HCT116 (cell line): ENCODE measurements at regions not wholly inside any gene's neighbourhood (a gene's known extent, or its start where the extent isn't known, plus 50 kb on each side); places are given as distances from the start of the nearest gene placed in this dataset.

Source experiments
- ATAC-seq: fragments of 200-7000 bp; cut with Tn5 transposase; 2 replicates; pipeline ENCODE4 v1.9.1; 2020; ENCODE audit warnings: mild to moderate bottlenecking, moderate library complexity
- BruUV-seq: library from RNA; stranded (reverse); fragments of 400-500 nt; replicated peaks from 2 replicates; lab custom pipeline; 2021; lab: Mats Ljungman, UMichigan
- CTCF ChIA-PET: fragments of 300-600 bp; sonication (Branson Sonifier 250); formaldehyde crosslinking; loops from one replicate; lab custom pipeline; 2021; ENCODE audit warnings: antibody characterized with exemption; lab: Charles Lee
- POLR2A ChIA-PET: fragments of 300-600, 350-600 bp; sonication (Branson Sonifier 250); formaldehyde crosslinking; loops from one replicate; lab custom pipeline; 2021; ENCODE audit warnings: antibody characterized with exemption; lab: Charles Lee
- RAD21 ChIA-PET, 2 experiments: fragments of 300-600 bp; sonication (Branson Sonifier 250); formaldehyde crosslinking; loops; one replicate each; lab custom pipeline; 2023; ENCODE audit warnings: low total read pairs in 2 of 2; ENCODE audit not compliant: uncharacterized antibody in 2 of 2, unreplicated experiment in 2 of 2, low non-redundant PET in 1 of 2; lab: Charles Lee
- DNase-seq: peaks from one replicate; pipeline ENCODE4 v3.0.0-alpha.2; 2010; ENCODE audit warnings: low read depth, low spot score
- H2AFZ ChIP-seq: fragments of 200-600 bp; shearing (Covaris generic), sonication (generic); 2 replicates; pipeline ENCODE4 v1.6.1; 2017; ENCODE audit warnings: low read depth, mixed run types, mixed read lengths, antibody characterized with exemption, low read length; ENCODE audit not compliant: poor library complexity, severe bottlenecking
- H3K27ac ChIP-seq: 2 replicates; pipeline ENCODE4 v1.5.1; 2012; ENCODE audit warnings: low read depth, low read length
- H3K27me3 ChIP-seq: fragments of 200-600 bp; sonication (generic); 2 replicates; pipeline ENCODE4 v1.6.1; 2016; ENCODE audit warnings: mixed run types, low read length, mixed read lengths; ENCODE audit not compliant: insufficient read depth
- H3K36me3 ChIP-seq, 2 experiments: fragments of 200-500 bp in 1 of 2; fragments of 200-600 bp in 1 of 2; sonication (Bioruptor generic) in 1 of 2; sonication (generic) in 1 of 2; 2 replicates each; pipeline versions ENCODE4 v1.5.1 to v1.6.1; 2014 to 2016; ENCODE audit warnings: low read length in 2 of 2, inconsistent platforms in 1 of 2, mixed read lengths in 1 of 2, mixed run types in 1 of 2; ENCODE audit not compliant: insufficient read depth in 2 of 2, control insufficient read depth in 1 of 2
- H3K4me1 ChIP-seq, 2 experiments: fragments of 200-600 bp in 1 of 2; sonication (generic) in 1 of 2; 2 replicates each; pipeline versions ENCODE4 v1.5.1 to v1.6.1; 2012 to 2017; ENCODE audit warnings: low read length in 2 of 2, inconsistent platforms in 1 of 2, mild to moderate bottlenecking in 1 of 2, mixed read lengths in 1 of 2, mixed run types in 1 of 2, moderate library complexity in 1 of 2; ENCODE audit not compliant: insufficient read depth in 2 of 2, control insufficient read depth in 1 of 2
- H3K4me2 ChIP-seq: fragments of 200-600 bp; sonication (generic); 2 replicates; pipeline ENCODE4 v1.6.1; 2017; ENCODE audit warnings: mixed run types, low read length, mixed read lengths
- H3K4me3 ChIP-seq, 2 experiments: fragments of 200-600 bp in 1 of 2; sonication (generic) in 1 of 2; replicated peaks in 1 of 2; 2 replicates each; pipeline ENCODE4 v1.5.1; 2011 to 2016; ENCODE audit warnings: low read length in 2 of 2, control low read depth in 1 of 2, low read depth in 1 of 2, mild to moderate bottlenecking in 1 of 2, mixed read lengths in 1 of 2, mixed run types in 1 of 2
- H3K79me2 ChIP-seq: fragments of 200-600 bp; sonication (generic); 2 replicates; pipeline ENCODE4 v1.6.1; 2017; ENCODE audit warnings: mild to moderate bottlenecking, mixed run types, low read length, moderate library complexity, mixed read lengths; ENCODE audit not compliant: insufficient read depth
- H3K9ac ChIP-seq: fragments of 200-600 bp; sonication (generic); 2 replicates; pipeline ENCODE4 v1.6.1; 2016; ENCODE audit warnings: low read length, mixed read lengths
- H3K9me2 ChIP-seq: fragments of 200-600 bp; sonication (generic), shearing (Covaris generic); 2 replicates; pipeline ENCODE4 v1.6.1; 2017; ENCODE audit warnings: mixed run types, mild to moderate bottlenecking, moderate library complexity; ENCODE audit not compliant: insufficient read depth
- H3K9me3 ChIP-seq, 2 experiments: fragments of 200-500 bp in 1 of 2; fragments of 200-600 bp in 1 of 2; sonication (Bioruptor generic) in 1 of 2; sonication (generic) in 1 of 2; 2 replicates each; pipeline ENCODE4 v1.6.1; 2014 to 2017; ENCODE audit warnings: low read length in 2 of 2, mixed read lengths in 2 of 2, inconsistent platforms in 1 of 2, low read depth in 1 of 2, mild to moderate bottlenecking in 1 of 2, mixed run types in 1 of 2, moderate library complexity in 1 of 2; ENCODE audit not compliant: control insufficient read depth in 1 of 2, insufficient read depth in 1 of 2
- H4K20me1 ChIP-seq: fragments of 200-600 bp; sonication (generic), shearing (Covaris generic); 2 replicates; pipeline ENCODE4 v1.6.1; 2017; ENCODE audit warnings: mixed run types, mild to moderate bottlenecking, moderate library complexity; ENCODE audit not compliant: insufficient read depth
- EGR1 ChIP-seq: IDR thresholded peaks from 2 replicates; pipeline ENCODE4 v1.6.1; 2012; ENCODE audit warnings: low read depth
- ELF1 ChIP-seq: IDR thresholded peaks from 2 replicates; pipeline ENCODE4 v1.6.1; 2012; ENCODE audit warnings: low read depth, borderline replicate concordance
- EZH2 ChIP-seq: fragments of 200-600 bp; sonication (generic); IDR thresholded peaks from 2 replicates; pipeline ENCODE4 v1.6.1; 2017; ENCODE audit warnings: antibody characterized with exemption, mixed run types
- EZH2phosphoT487 ChIP-seq: fragments of 200-600 bp; IDR thresholded peaks from 2 replicates; pipeline ENCODE4 v1.6.1; 2018; ENCODE audit warnings: antibody characterized with exemption, borderline replicate concordance
- JUND ChIP-seq: IDR thresholded peaks from 2 replicates; pipeline ENCODE4 v1.6.1; 2012
- POLR2A ChIP-seq: IDR thresholded peaks from 2 replicates; pipeline ENCODE4 v1.7.0; 2011; ENCODE audit warnings: borderline replicate concordance; ENCODE audit not compliant: insufficient read depth, insufficient read length; ENCODE audit errors: extremely low read depth
- SIN3A ChIP-seq: IDR thresholded peaks from 2 replicates; pipeline ENCODE4 v1.6.1; 2012; ENCODE audit warnings: low read depth
- SP1 ChIP-seq: IDR thresholded peaks from 2 replicates; pipeline ENCODE4 v1.6.1; 2012; ENCODE audit warnings: low read depth
- SRF ChIP-seq: IDR thresholded peaks from 2 replicates; pipeline ENCODE4 v1.6.1; 2012; ENCODE audit warnings: low read depth
- TCF7L2 ChIP-seq: IDR thresholded peaks from 2 replicates; pipeline ENCODE4 v1.7.0; 2011; ENCODE audit warnings: borderline replicate concordance, inconsistent platforms; ENCODE audit not compliant: insufficient read depth, insufficient read length; ENCODE audit errors: extremely low read depth
- YY1 ChIP-seq: IDR thresholded peaks from 2 replicates; pipeline ENCODE4 v1.6.1; 2011; ENCODE audit warnings: low read length, low read depth, moderate library complexity, mild to moderate bottlenecking; ENCODE audit not compliant: insufficient replicate concordance; ENCODE audit errors: extremely low read depth
- ZNF274 ChIP-seq: fragments of 200-500 bp; sonication (Bioruptor generic); IDR thresholded peaks from 2 replicates; pipeline ENCODE4 v1.6.1; 2014; ENCODE audit warnings: mild to moderate bottlenecking, low read depth, low read length, inconsistent platforms
- intact Hi-C: fragments of 100-400 bp; cut with micrococcal nuclease; formaldehyde crosslinking; loops from 2 replicates; pipeline ENCODE4 v1.10.0; 2022
- TF ChIP-seq, protein P1 (sequence below): IDR thresholded peaks from 2 replicates; pipeline ENCODE4 v1.6.1; 2012
- TF ChIP-seq, protein P2 (sequence below): IDR thresholded peaks from 2 replicates; pipeline ENCODE4 v1.6.1; 2012

DNA sequence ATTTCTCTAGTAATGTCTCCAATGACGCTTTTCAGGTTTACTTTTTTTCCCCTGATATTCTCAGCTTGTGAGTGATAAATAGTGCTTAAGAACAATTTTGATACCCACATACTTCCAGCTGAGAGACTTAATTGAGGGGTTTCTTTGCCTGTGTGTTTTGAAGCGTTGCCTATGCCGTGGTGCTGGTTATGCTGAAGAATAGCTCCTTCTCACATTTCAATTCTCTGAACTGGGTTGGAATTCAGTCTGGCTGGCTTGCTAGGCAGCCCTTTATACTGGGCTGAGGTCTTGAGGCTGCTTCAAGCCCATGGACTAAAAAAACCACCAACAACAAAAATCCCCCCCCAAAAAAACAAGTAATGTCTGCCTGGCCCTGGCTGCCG lies 87.4 kb downstream of the CHST2 start:
- ChIA-PET RAD21 (no interaction called here), POLR2A (no interaction called here), CTCF (no interaction called here)
- Histone ChIP-seq H3K9me3 (no peaks in the 10 kb centered on the region), H2AFZ (no peak overlapping the region), H4K20me1 (no peaks in the 10 kb centered on the region), H3K4me3 (no peak overlapping the region), H3K4me2 (no peak overlapping the region), H3K27me3 (no peaks in the 10 kb centered on the region), H3K9ac (no peak overlapping the region), H3K36me3 (no peaks in the 10 kb centered on the region), H3K27ac (no peak overlapping the region), H3K4me1 (no peaks in the 10 kb centered on the region), H3K79me2 (no peaks in the 10 kb centered on the region), H3K9me2 (no peaks in the 10 kb centered on the region)
- no TSS peak for BruUV-seq
- intact Hi-C loops: no loop called here
- DNase-seq: no peak
- no peak for ATAC-seq
- TF ChIP-seq EZH2 (no peak), SRF (no peak), POLR2A (no peak), SIN3A (no peak), JUND (no peak), SP1 (no peak), TCF7L2 (no peak), ZNF274 (no peak), ELF1 (no peak), YY1 (no peak), EZH2phosphoT487 (no peak), EGR1 (no peak)
- TF ChIP-seq, protein P1, sequence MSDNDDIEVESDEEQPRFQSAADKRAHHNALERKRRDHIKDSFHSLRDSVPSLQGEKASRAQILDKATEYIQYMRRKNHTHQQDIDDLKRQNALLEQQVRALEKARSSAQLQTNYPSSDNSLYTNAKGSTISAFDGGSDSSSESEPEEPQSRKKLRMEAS: no peak
- TF ChIP-seq, protein P2, sequence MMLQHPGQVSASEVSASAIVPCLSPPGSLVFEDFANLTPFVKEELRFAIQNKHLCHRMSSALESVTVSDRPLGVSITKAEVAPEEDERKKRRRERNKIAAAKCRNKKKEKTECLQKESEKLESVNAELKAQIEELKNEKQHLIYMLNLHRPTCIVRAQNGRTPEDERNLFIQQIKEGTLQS: no peak
